ENCODE measurements at regions not wholly inside any gene's neighbourhood (a gene's known extent, or its start where the extent isn't known, plus 50 kb on each side); places are given as distances from the start of the nearest gene placed in this dataset.
"Not testable (repeated sequence)": the region's sequence is repeated elsewhere in the genome, so short reads cannot be mapped to it uniquely, and the experiment has no call there.

DNA sequence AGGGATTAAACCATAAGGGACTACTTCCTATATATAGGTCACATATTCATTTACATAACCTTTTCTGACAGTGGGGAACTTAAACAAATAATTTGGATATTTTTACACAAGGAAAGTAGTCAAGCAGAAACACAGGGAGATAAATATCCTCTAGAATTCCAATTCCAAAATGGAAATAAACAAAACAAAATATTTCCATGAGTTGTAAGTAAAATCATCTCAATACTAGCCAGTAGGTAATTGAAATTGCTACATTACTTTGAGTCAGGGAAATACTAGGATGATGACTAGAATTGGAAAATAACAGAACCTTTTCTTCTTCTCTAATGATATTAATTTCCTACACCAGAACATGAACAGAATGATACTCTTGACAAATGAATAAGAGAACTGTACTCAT lies 1308.1 kb upstream of the GJE1 start:
- no peak for DNase-seq (ENCODE audit: low read depth)

DNA sequence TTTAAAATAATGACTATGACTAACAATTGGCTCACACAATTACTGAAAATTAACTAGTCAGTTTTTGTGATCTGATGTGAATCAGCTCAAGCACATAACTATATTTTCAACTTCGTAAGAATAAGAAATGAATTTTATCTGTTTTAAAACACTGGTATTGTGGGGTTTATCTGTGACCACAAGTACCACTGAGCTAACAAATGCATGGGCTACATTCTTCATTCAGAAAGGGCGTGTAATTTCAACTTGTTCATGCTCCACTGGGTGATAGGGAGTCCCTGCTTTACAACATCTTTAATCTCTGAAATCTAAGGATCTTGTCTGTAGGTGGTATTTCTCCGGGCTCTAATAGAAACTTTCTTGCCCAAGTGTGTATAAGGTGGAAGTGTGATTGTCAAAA lies 1311.5 kb upstream of the GJE1 start:
- DNase-seq (ENCODE audit: low read depth), result no peak

DNA sequence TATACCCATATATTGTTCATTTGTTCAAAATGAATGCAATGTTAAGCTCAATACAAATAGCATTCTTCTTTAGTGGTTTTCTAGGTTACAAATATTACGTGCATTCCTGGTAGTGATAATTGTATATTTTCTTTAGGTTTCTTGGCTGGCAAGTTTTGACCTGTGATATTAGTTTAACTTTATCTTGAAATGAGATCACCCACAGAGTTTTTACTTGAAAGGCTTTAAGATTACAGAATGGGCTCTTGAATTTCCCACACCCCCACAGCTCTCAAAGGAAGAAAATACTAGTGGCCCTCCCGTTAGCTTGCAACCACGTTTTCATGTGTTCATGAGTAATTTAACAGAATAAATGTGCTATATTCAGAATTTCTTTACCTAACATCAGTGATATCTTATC lies 1315.5 kb upstream of the GJE1 start:
- DNase-seq (ENCODE audit: low read depth), result no peak

DNA sequence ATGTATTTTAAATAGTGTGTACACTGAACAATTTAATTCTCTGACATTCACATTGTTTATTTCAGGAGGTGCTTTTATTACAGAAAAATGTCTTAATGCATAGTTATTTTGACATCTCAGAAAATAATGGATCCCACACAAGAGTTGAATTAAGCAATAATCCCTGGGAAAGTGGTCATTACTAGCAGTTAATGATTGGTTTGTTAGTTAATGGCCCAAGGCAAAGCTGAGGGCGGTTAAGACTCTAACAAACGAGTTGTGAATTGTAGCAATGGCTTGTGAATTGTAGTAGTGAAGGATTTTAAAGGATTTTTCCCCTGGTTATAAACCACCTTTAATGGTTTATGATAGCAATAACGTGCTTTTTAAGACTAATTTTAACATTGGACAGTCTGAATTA lies 1316.0 kb upstream of the GJE1 start:
- no peak for DNase-seq (ENCODE audit: low read depth)

DNA sequence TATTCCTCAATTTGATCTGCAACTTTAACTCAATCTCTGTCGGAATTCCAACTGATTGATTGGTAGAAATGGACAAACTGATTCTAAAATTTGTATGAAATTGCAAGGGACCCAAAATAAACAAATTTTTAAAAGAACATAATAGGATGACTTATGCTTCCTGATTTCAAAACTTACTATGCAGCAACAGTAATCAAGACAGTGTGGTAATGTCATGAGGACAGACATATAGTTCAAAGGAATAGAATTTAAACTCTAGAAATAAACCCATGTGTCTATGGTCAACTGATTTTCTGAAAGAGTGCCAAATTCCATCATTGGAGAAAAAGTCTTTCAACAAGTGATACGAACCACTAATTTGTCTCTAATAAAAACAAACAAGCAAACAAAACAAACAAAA lies 1320.1 kb upstream of the GJE1 start:
- no peak for DNase-seq (ENCODE audit: low read depth)

DNA sequence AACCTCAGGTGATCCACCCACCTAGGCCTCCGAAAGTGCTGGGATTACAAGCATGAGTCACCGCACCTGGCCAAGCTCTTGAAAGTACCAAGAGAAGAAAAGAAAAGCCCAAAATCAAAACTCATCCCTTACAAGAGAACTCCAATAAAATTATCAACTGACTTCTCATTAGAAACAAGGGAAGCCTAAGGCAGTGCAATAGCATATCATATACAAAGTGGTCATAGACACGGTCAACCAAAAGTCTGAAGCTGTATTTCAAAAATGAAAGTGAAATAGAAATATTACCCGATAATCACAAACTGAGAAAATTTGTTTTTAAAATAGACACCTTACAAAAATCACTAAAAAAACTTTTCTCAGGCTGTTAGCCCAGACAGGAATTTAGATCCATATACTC lies 1321.1 kb upstream of the GJE1 start:
- no peak for DNase-seq (ENCODE audit: low read depth)

DNA sequence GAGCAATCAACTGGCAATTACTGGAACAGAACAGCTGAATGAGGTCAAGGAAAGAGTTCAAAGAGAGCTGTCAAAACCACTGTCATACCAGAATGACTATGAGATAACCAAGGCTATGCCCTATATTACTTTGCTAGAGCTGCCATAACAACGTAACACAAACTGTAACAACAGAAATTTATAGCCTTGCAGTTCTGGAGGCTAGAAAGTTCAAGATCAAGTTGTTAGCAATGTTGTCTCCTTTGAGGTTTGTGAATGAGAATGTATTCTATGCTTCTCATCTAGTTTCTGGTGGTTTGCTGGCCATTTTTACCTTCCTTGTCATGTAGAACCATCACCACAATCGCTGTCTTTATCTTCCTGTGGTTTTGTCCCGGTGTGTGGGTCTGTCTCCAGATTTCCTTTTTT lies 1323.0 kb upstream of the GJE1 start:
- no peak for DNase-seq (ENCODE audit: low read depth)

DNA sequence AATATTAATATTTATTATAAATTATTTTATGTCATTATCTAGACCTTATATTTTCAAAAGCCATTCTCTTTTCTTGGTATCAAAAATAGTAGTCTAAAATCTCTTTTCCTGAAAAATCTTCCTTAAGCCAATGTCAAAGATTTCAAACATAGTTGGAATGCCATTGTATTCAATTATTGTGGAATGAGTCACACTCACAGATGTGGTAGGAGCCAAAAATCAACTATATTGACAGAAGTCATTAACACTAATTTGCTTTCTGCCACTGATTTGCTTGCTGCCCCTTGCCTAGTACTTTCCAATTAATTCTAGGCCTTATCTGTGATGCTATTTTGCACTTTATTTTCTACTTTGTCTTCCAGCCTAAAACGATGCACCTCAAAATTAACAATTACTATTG lies 1326.3 kb upstream of the GJE1 start:
- DNase-seq (ENCODE audit: low read depth), result no peak

DNA sequence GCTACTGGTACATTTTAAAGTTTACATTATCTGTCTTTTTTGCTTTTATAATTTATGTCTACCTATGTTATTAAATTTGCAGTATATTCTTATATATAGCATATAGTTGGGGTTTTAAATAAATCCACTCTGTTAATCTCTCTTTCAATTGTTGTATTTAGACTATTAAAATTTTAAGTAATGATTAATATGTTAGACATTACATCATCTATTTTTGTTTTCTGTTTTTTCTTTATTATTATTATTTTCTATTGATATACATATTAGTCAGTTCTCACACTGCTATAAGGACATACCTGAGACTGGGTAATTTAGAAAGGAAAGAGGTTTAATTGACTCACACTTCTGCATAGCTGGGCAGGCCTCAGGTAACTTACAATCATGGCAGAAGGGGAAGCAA lies 1338.2 kb upstream of the GJE1 start:
- DNase-seq (ENCODE audit: low read depth), result no peak

DNA sequence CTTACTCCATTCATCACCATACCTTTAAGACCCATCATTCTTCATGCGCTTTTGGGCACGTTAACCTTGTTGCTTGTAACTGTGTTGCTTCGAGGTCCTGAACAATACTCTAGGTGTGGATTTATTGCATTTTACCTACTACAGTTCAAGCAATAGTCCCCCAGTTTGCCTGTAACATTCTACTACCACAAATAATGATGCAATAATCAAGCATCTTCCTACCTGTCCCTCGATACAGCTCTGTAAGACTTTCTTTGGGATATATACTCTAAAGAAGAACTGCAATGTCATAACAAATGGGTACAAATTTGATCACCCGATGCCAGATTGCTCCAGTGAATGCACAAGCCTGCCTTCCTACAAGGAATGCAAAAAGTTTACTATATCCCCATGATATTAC lies 1342.6 kb upstream of the GJE1 start:
- no peak for DNase-seq (ENCODE audit: low read depth)

DNA sequence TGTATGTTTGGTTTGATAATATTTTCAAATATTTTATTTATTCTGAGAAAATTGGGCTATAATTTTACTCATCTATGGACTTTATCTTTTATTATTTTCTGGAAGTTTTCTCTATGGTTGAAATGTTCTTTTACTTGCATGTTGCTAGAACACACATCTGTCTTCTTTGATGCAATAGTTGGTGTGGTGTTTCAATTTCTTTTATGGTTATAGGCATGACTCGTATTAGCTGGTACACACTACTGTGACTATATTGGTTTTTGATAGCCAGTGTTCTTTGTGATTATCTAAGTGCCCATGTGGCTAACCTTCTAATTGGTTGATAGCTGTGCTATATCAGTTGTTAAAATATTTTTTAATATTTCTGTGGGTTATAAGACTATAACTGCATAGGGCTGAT lies 1343.3 kb upstream of the GJE1 start:
- DNase-seq (ENCODE audit: low read depth), result no peak

DNA sequence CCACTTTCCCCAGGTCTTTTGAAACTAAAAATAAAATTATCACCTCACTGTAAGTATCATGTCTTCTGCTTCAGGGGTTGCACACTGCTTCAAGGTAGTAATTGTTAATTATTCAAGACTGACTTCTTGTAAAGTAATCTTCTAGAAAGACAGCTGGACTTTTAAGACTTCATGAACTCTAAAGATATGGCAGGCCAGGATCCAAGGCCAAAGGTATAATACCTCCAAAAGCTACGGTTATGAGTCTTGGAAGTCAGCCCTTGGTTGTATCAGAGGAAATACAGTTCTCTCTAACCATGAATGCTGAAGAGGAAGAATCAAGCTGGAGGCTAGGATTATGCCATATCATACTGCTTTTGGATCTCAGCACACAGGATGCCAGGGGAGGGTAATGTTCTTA lies 1346.8 kb upstream of the GJE1 start:
- no peak for DNase-seq (ENCODE audit: low read depth)

DNA sequence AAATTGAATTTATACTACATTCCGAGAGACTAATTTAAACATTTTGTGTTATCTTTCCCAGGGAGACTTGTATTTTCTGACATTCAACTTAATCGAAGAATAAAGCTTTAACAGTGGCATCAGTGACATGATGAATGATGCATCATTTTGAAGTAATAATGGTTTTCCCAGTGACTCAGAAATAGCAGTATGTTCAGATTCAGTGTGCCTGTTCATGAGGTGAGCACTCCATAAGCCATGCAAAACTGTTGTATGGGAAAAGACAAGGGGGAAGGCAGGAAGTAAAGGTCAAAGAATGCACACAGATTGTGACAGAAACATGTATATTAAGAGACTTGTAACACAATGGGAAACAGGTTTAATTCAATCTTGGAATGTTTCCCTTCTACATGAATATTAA lies 1348.2 kb upstream of the GJE1 start:
- no peak for DNase-seq (ENCODE audit: low read depth)

DNA sequence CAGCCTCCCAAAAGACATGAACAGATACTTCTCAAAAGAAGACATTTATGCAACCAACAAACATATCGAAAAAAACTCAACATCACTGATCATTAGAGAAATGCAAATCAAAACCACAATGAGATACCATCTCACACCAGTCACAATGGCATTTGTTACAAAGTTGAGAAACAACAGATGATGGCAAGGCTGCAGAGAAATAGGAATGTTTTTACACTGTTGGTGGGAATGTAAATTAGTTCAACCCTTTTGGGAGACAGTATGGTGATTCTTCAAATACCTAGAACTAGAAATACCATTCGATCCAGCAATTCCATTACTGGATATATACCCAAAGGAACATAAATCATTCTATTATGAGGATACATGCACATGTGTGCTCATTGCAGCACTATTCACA lies 1349.2 kb upstream of the GJE1 start:
- DNase-seq (ENCODE audit: low read depth), result not testable (repeated sequence)

DNA sequence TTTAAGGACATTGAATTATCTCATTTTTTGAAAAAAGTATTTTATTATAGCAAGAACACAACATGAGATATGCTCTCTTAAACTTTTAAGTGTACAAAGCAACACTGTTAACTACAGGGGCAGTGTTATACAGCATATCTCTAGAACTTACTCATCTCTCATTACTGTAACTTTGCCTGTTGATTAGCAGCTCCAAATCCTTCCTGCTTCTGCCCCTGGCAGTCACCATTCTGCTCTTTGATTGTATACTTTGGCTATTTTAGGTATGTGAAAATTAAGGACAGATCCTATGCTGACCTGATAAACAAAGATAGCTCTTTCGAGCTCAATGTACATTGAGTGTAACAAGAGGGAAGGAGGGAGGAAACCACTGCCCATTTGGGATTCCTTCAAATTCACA lies 1349.8 kb upstream of the GJE1 start:
- DNase-seq (ENCODE audit: low read depth), result no peak

DNA sequence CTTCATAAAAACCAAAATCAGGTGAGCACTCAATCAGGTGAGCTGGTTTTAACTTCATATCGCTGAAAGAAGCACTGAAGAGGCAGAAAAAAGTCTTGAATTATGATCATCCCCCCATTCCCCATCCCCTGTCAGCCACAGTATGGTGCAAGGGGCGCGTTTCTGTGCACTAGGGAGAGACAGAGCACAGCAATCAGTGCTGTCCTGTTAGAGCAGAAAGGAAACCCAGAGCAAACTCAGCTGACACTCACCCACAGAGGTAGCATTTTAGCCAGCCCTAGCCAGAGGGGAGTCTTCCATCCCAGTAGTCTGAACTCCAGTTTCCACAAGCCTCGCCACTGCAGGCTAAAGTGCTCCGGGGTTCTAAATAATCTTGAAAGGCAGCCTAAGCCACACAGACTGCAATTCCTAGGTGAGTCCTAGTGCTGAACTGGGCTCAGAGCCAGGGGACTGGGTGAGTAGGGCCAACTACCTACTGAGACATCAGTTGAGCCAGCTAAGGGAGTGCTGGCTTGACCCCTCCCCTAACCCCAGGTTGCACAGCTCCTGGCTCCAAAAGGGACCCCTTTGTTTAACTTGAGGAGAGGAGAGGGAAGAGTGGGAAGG lies 1352.6 kb upstream of the GJE1 start:
- no peak for DNase-seq (ENCODE audit: low read depth)

DNA sequence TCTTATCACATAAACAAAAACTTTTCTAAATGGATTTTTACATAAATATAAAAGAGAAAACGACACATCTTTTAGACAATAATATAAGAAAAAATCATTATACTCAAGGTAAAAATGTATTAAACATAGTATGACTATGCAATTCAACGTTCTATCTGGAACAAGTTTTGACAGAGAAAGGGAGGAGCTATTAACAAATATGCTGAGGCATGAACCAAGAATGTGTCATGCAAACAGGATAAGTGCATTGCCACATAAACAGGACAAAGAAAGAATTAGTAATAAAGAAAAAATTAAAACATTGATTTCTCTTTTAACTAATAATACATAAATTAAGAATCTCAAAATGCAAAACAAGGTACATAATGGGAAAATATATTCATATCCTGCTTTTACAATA lies 1353.4 kb upstream of the GJE1 start:
- no peak for DNase-seq (ENCODE audit: low read depth)

DNA sequence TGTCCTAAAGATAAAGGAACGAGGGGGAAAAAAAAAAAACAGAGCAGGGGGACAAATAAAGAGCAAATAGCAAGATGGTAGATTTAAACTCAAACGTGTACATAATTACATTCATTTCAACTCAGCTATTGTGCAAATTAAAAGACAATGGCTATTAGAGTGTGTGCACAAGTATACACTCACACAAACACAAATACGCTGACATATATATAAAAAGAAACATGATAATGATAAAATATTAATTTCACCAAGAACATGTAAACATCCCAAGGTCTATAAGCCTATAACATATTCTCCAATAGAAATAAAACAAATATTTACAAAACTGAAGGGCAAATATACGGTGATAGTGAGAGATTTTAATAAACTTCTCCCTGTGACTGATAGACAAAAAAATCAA lies 1354.9 kb upstream of the GJE1 start:
- no peak for DNase-seq (ENCODE audit: low read depth)

DNA sequence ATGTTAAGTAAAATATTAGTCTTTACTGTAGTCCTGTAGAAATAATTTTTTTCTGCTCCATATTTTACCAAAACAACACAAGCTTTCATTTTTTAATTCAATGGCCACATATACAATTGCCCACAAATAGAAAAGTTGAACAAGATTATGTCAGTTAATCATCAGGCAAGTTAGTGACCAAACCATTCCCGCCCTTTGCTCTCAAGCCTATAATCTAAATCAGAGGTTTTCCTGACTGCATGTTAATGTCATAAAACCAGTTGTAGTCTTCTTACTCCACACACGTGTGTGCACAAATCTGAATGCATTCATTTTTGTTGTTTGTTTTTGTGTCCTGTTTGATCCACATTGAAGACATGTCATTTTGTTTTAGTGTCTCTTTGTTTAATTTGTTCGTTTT lies 1357.7 kb upstream of the GJE1 start:
- no peak for DNase-seq (ENCODE audit: low read depth)

DNA sequence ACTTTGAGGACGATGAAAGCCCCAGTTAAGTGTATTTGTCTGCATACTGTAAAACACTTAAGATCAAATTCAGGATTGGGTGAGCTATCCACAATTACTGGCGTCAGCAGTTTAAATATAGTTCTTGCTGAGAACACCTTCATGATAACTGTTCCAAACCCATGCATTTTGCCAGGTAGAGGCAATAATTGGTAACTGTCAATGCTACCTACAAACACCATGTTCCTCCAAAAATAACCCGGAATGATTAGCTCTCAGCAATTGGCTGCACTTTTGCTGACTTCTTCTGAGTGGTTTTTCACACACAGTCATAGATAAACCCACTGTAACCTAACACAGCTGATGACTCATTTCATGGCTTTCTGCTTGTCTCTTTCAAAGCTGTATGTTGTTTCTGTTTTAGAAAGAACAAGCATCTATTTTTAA lies 1358.6 kb upstream of the GJE1 start:
- DNase-seq (ENCODE audit: low read depth), result no peak

DNA sequence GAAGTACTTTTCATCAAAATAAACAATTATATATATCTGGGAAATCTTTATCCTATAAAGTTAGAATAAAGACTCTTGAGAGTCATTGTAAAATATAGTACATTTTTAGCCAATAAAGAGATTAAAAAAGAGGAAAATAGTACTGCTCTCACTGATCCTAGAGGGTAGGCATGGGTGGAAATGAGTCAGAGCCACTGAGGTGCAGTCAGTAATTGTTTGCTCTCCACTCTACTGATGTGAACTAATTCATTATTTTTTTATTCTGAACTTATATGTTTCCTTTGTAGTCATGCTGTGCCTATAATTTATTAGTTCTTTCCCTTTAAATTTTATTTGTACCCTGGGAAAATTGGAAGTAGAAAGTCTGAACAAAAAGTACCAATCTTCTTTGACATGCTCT lies 1359.4 kb upstream of the GJE1 start:
- no peak for DNase-seq (ENCODE audit: low read depth)

DNA sequence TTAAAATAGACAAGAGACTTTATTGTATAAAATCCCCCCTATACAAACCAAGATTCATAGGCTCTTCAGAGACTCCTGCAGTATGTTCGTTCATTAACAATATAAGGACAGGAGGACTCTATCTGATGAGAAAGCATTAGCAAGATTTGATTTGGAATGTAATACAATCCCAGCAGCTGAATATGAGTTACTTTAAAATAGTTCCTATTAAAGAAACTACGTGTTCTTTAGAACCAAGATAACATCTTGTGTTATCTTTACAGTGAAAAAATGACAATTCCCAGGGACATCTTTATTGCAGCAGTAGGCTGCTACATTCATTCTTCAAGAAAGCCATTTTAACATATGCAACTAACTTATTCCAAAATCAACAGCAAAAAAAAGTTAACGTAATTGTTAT lies 1360.1 kb upstream of the GJE1 start:
- no peak for DNase-seq (ENCODE audit: low read depth)

DNA sequence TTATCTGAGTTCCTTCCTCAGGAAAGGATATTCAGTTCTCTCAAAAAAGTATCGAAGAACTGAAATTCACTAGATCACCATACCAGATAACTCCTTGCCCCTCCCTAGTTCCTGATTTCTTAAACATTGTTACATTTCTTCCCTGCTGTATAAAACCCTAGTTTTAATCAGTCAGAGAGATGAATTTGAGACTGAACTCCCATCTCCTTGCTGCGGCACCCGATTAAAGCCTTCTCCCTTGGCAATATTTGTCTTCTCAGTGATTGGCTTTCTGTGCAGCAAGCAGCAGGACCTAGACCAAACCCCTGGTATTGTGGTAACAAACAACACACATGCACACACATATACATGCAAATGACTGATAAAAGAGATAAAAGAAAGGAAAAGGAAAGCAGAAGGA lies 1364.6 kb upstream of the GJE1 start:
- DNase-seq (ENCODE audit: low read depth), result no peak

DNA sequence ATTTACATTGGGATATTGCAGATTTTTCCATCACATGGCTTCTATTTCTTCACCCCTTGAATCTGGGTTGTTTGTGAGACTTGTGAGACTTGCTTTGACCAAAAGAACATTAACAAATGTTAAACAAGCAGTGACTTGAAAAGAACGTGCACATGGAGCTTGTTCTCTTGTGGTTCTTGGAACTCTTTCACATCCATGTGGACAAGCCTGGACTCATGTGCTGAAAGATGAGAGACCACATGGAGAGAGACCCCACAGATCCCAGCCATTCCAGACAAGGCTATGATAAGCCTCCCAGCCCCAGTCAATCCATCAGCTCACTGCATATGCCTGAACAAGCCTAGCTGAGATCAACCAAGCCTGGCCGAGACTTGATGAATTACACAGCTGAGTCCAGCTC lies 1365.7 kb upstream of the GJE1 start:
- DNase-seq (ENCODE audit: low read depth), result no peak

Data from T-helper 22 cell (primary cell).